CD14-positive monocyte (primary cell): ENCODE measurements at regions not wholly inside any gene's neighbourhood (a gene's known extent, or its start where the extent isn't known, plus 50 kb on each side); places are given as distances from the start of the nearest gene placed in this dataset.

Source experiments
- DNase-seq, 3 donors: peaks; one replicate each; pipeline ENCODE4 v3.0.0-alpha.2; 2011 to 2022
- H2AFZ ChIP-seq: 2 replicates; pipeline ENCODE4 v1.6.0; 2012; ENCODE audit warnings: mild to moderate bottlenecking, low read depth, low read length, inconsistent platforms; ENCODE audit not compliant: insufficient read depth, poor library complexity, severe bottlenecking
- H3K27ac ChIP-seq, 2 donors: 1 replicate in 1 of 2; 2 replicates in 1 of 2; pipeline ENCODE4 v1.5.1; 2012 to 2013; ENCODE audit warnings: low read length in 2 of 2, control low read depth in 1 of 2, inconsistent platforms in 1 of 2, low read depth in 1 of 2, mild to moderate bottlenecking in 1 of 2
- H3K27me3 ChIP-seq, 2 donors: one replicate each; pipeline versions ENCODE4 v1.6.0 to v1.6.1; 2011 to 2013; ENCODE audit warnings: low read length in 2 of 2; ENCODE audit not compliant: control insufficient read depth in 2 of 2, insufficient read depth in 2 of 2
- H3K36me3 ChIP-seq, 2 donors: replicated peaks in 1 of 2; 1 replicate in 1 of 2; 2 replicates in 1 of 2; pipeline versions ENCODE4 v1.5.1 to v1.6.1; 2012 to 2013; ENCODE audit warnings: low read length in 2 of 2, control low read depth in 1 of 2, inconsistent platforms in 1 of 2, mild to moderate bottlenecking in 1 of 2; ENCODE audit not compliant: insufficient read depth in 2 of 2, control insufficient read depth in 1 of 2
- H3K4me1 ChIP-seq, 2 donors: 1 replicate in 1 of 2; 2 replicates in 1 of 2; pipeline versions ENCODE4 v1.5.1 to v1.6.1; 2012 to 2013; ENCODE audit warnings: low read length in 2 of 2, control low read depth in 1 of 2, inconsistent platforms in 1 of 2, mild to moderate bottlenecking in 1 of 2, moderate library complexity in 1 of 2; ENCODE audit not compliant: insufficient read depth in 2 of 2, control insufficient read depth in 1 of 2
- H3K4me2 ChIP-seq: replicated peaks from 2 replicates; pipeline ENCODE3; 2012; ENCODE audit warnings: low read length, moderate library complexity, mild to moderate bottlenecking; ENCODE audit not compliant: poor library complexity, severe bottlenecking; ENCODE audit errors: extremely low read depth
- H3K4me3 ChIP-seq, 3 experiments: fragments of 200-600 bp in 1 of 3; sonication (generic) in 1 of 3; replicated peaks in 1 of 3; 1 replicate in 2 of 3; 2 replicates in 1 of 3; pipeline ENCODE4 v1.5.1; 2011 to 2013; ENCODE audit warnings: low read length in 3 of 3, mild to moderate bottlenecking in 3 of 3, control low read depth in 2 of 3, low read depth in 2 of 3, inconsistent platforms in 1 of 3, moderate library complexity in 1 of 3
- H3K79me2 ChIP-seq: 2 replicates; pipeline ENCODE4 v1.6.0; 2012; ENCODE audit warnings: mild to moderate bottlenecking, control low read depth, inconsistent platforms, low read length, moderate library complexity; ENCODE audit not compliant: insufficient read depth
- H3K9ac ChIP-seq: 2 replicates; pipeline ENCODE4 v1.6.0; 2017; ENCODE audit warnings: low read length, mild to moderate bottlenecking; ENCODE audit not compliant: insufficient read depth, poor library complexity, severe bottlenecking
- H3K9me3 ChIP-seq, 2 donors: replicated peaks in 1 of 2; 1 replicate in 1 of 2; 2 replicates in 1 of 2; pipeline versions ENCODE4 v1.5.1 to v1.6.1; 2012 to 2013; ENCODE audit warnings: low read length in 2 of 2, control low read depth in 1 of 2; ENCODE audit not compliant: control insufficient read depth in 1 of 2, insufficient read depth in 1 of 2
- H4K20me1 ChIP-seq: 2 replicates; pipeline ENCODE4 v1.6.0; 2012; ENCODE audit warnings: mild to moderate bottlenecking, low read length, control low read depth, moderate library complexity; ENCODE audit not compliant: insufficient read depth
- H3K27ac Mint-ChIP-seq, 7 donors: one replicate each; pipeline ENCODE4 v1.8.0; 2020; ENCODE audit warnings: mild to moderate bottlenecking in 7 of 7, mixed read lengths in 7 of 7, moderate library complexity in 6 of 7, inconsistent platforms in 2 of 7
- H3K27me3 Mint-ChIP-seq, 3 donors: one replicate each; pipeline ENCODE4 v1.8.0; 2021 to 2022; ENCODE audit warnings: low read depth in 3 of 3, mild to moderate bottlenecking in 3 of 3, mixed read lengths in 3 of 3, moderate library complexity in 3 of 3, inconsistent platforms in 1 of 3
- H3K36me3 Mint-ChIP-seq, 2 donors: one replicate each; pipeline ENCODE4 v1.8.0; 2020; ENCODE audit warnings: mixed read lengths in 2 of 2, inconsistent platforms in 1 of 2, mild to moderate bottlenecking in 1 of 2
- H3K4me1 Mint-ChIP-seq: one replicate; pipeline ENCODE4 v1.8.0; 2020; ENCODE audit warnings: mild to moderate bottlenecking, mixed read lengths
- H3K4me3 Mint-ChIP-seq, 2 donors: one replicate each; pipeline ENCODE4 v1.8.0; 2020; ENCODE audit warnings: mild to moderate bottlenecking in 2 of 2, mixed read lengths in 2 of 2, moderate library complexity in 1 of 2
- H3K9me3 Mint-ChIP-seq, 7 donors: one replicate each; pipeline ENCODE4 v1.8.0; 2020 to 2022; ENCODE audit warnings: mixed read lengths in 7 of 7, mild to moderate bottlenecking in 6 of 7, moderate library complexity in 6 of 7, inconsistent platforms in 2 of 7
- WGBS: methylation state at CpG from one replicate; pipeline ENCODE4 v1.1.5; 2013; ENCODE audit warnings: missing lambda C conversion rate; ENCODE audit not compliant: insufficient coverage; 5-methylcytosine and 5-hydroxymethylcytosine counted together
- intact Hi-C, 2 donors: fragments of 100-400 bp; cut with micrococcal nuclease; formaldehyde crosslinking; loops; one replicate each; pipeline versions ENCODE4 v1.15.0 to v1.15.1; 2023
- TF ChIP-seq, protein P1 (sequence below): fragments of 200-600 bp; IDR thresholded peaks from one replicate; pipeline ENCODE4 v1.8.0; 2022; ENCODE audit warnings: antibody characterized with exemption, mild to moderate bottlenecking

DNA sequence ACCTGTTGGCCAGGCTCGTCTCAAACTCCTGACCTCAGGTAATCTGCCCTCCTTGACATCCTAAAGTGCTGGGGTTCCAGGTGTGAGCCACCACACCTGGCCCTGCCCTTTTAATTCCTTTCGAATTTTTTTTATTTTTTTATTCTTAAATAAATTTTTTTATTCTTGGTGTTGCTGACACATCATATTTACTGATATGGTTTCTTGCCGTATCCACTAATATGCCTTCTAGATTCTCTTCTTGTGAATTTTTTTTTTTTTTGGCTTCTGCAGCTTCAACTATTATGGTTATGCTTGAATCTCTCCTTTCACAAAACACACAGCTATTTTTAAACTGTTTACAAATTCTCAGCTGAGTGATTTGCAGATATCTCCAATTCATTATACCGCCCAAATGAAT is 353.4 kb upstream of the ADGRL3 start:
- TF ChIP-seq, protein P1, sequence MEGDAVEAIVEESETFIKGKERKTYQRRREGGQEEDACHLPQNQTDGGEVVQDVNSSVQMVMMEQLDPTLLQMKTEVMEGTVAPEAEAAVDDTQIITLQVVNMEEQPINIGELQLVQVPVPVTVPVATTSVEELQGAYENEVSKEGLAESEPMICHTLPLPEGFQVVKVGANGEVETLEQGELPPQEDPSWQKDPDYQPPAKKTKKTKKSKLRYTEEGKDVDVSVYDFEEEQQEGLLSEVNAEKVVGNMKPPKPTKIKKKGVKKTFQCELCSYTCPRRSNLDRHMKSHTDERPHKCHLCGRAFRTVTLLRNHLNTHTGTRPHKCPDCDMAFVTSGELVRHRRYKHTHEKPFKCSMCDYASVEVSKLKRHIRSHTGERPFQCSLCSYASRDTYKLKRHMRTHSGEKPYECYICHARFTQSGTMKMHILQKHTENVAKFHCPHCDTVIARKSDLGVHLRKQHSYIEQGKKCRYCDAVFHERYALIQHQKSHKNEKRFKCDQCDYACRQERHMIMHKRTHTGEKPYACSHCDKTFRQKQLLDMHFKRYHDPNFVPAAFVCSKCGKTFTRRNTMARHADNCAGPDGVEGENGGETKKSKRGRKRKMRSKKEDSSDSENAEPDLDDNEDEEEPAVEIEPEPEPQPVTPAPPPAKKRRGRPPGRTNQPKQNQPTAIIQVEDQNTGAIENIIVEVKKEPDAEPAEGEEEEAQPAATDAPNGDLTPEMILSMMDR = no peak
- Mint-ChIP-seq H3K9me3 (peaks cover 0 to 6% (median 2%) of the 10 kb centered on the region in 7 donors), H3K4me3 (no peak overlapping the region), H3K36me3 (no peaks in the 10 kb centered on the region), H3K4me1 (no peaks in the 10 kb centered on the region), H3K27me3 (peaks cover 0 to 3% (median 0%) of the 10 kb centered on the region in 3 donors), H3K27ac (no peak overlapping the region)
- Histone ChIP-seq H3K9me3 (peaks cover 0 to 5% of the 10 kb centered on the region in 2 donors), H4K20me1 (no peaks in the 10 kb centered on the region), H3K27ac (no peak overlapping the region), H2AFZ (no peak overlapping the region), H3K27me3 (no peaks in the 10 kb centered on the region), H3K4me1 (no peaks in the 10 kb centered on the region), H3K9ac (no peak overlapping the region), H3K36me3 (no peaks in the 10 kb centered on the region), H3K4me3 (no peak overlapping the region), H3K4me2 (no peak overlapping the region), H3K79me2 (no peaks in the 10 kb centered on the region)
- DNase-seq = no peak
- intact Hi-C loops = no loop called here
- no CpG with 5 or more reads among the region's 4 CpGs for WGBS

DNA sequence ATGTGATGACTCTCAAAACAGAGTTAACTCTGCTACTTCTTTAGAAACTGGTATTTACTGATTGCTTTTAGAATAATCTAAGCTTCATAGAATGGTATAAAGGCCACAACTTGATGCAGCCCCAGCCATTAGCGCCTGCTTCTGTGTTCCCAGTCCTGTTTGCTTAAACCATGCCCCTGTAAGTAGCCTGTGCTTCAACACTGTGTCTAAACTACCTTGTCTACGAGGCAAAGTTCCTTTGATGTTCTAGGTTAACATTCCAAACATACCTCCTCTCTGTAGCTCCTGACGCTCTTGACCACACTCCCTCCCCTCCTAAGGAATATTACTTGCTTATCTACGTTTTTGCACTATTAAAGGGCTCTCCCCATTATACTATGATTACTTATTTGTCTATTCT is 352.5 kb upstream of the ADGRL3 start:
- no peaks in the 10 kb centered on the region for H4K20me1 ChIP-seq
- H3K9me3 ChIP-seq = peaks cover 0 to 5% of the 10 kb centered on the region in 2 donors
- Mint-ChIP-seq H3K4me1 (no peaks in the 10 kb centered on the region), H3K9me3 (peaks cover 0 to 9% (median 3%) of the 10 kb centered on the region in 7 donors), H3K36me3 (no peaks in the 10 kb centered on the region), H3K27ac (peak overlapping the region in 1 of 7 donors; percentile 36), H3K4me3 (no peak overlapping the region), H3K27me3 (peaks cover 0 to 3% (median 0%) of the 10 kb centered on the region in 3 donors)
- no peak overlapping the region for H3K4me3 ChIP-seq
- H2AFZ ChIP-seq = no peak overlapping the region
- WGBS = 57% methylated on average over 1 of the region's 4 CpGs
- no peak overlapping the region for H3K27ac ChIP-seq
- no peaks in the 10 kb centered on the region for H3K79me2 ChIP-seq
- H3K4me2 ChIP-seq = no peak overlapping the region
- no peaks in the 10 kb centered on the region for H3K27me3 ChIP-seq
- no peaks in the 10 kb centered on the region for H3K4me1 ChIP-seq
- intact Hi-C loops = no loop called here
- TF ChIP-seq, protein P1 = no peak
- DNase-seq = no peak
- H3K36me3 ChIP-seq = no peaks in the 10 kb centered on the region
- H3K9ac ChIP-seq = no peak overlapping the region
